GM12878 (cell line): ENCODE measurements at regions not wholly inside any gene's neighbourhood (a gene's known extent, or its start where the extent isn't known, plus 50 kb on each side); places are given as distances from the start of the nearest gene placed in this dataset.

Source experiments
- ATAC-seq: fragments of 200-7000 bp; cut with Tn5 transposase; 3 replicates; pipeline ENCODE4 v1.9.1; 2020; ENCODE audit warnings: mild to moderate bottlenecking, moderate library complexity
- BruUV-seq: library from RNA; stranded (reverse); fragments of 400-500 nt; replicated peaks from 2 replicates; lab custom pipeline; 2021; lab: Mats Ljungman, UMichigan
- CTCF ChIA-PET: fragments of 300-600 bp; sonication (Branson Sonifier 250); formaldehyde crosslinking; extraction: SDS; loops from one replicate; lab custom pipeline; 2021; ENCODE audit warnings: inconsistent platforms; lab: Yijun Ruan, JAX
- POLR2A ChIA-PET: fragments of 350-600 bp; formaldehyde crosslinking; extraction: SDS; loops from one replicate; lab custom pipeline; 2021; ENCODE audit warnings: inconsistent platforms; lab: Charles Lee
- RAD21 ChIA-PET: fragments of 300-600 bp; sonication (Branson Sonifier 250); formaldehyde crosslinking; loops from one replicate; lab custom pipeline; 2023; ENCODE audit warnings: antibody characterized with exemption; ENCODE audit not compliant: unreplicated experiment; lab: Charles Lee
- SMC1A ChIA-PET: fragments of 300-600 bp; sonication (Branson Sonifier 250); formaldehyde crosslinking; loops from one replicate; lab custom pipeline; 2023; ENCODE audit not compliant: unreplicated experiment, uncharacterized antibody; lab: Charles Lee
- DNase-seq: peaks from one replicate; pipeline ENCODE4 v3.0.0-alpha.2; 2011; ENCODE audit warnings: low read depth, low spot score
- FAIRE-seq: peaks from 3 replicates; lab custom pipeline; 2011; peaks lifted over from hg19 to GRCh38; lab: Jason Lieb, UNC
- H2AFZ ChIP-seq: 2 replicates; pipeline ENCODE4 v1.6.0; 2011; ENCODE audit warnings: low read depth, low read length, control low read depth; ENCODE audit not compliant: control insufficient read depth
- H3K27ac ChIP-seq: 2 replicates; pipeline ENCODE4 v1.5.1; 2011; ENCODE audit warnings: control low read depth; ENCODE audit not compliant: control insufficient read depth, insufficient read depth
- H3K27me3 ChIP-seq, 2 experiments: replicated peaks in 1 of 2; 2 replicates each; pipeline versions ENCODE4 v1.6.0 to v1.6.1; 2011; ENCODE audit warnings: low read length in 1 of 2; ENCODE audit not compliant: control insufficient read depth in 2 of 2, insufficient read depth in 2 of 2
- H3K36me3 ChIP-seq, 2 experiments: 2 replicates each; pipeline ENCODE4 v1.5.1; 2011; ENCODE audit warnings: low read length in 1 of 2; ENCODE audit not compliant: control insufficient read depth in 2 of 2, insufficient read depth in 2 of 2
- H3K4me1 ChIP-seq: 2 replicates; pipeline ENCODE4 v1.6.1; 2011; ENCODE audit warnings: mild to moderate bottlenecking, low read length, moderate library complexity, mixed read lengths; ENCODE audit not compliant: control insufficient read depth, insufficient read depth
- H3K4me2 ChIP-seq: 2 replicates; pipeline ENCODE4 v1.6.0; 2011; ENCODE audit warnings: control low read depth; ENCODE audit not compliant: control insufficient read depth, insufficient read depth
- H3K4me3 ChIP-seq: fragments of 200-600 bp; sonication (generic); 2 replicates; pipeline ENCODE4 v1.5.1; 2016
- H3K79me2 ChIP-seq: 2 replicates; pipeline ENCODE4 v1.6.0; 2011; ENCODE audit warnings: low read length; ENCODE audit not compliant: control insufficient read depth, insufficient read depth
- H3K9ac ChIP-seq: 2 replicates; pipeline ENCODE4 v1.8.0; 2011; ENCODE audit warnings: low read length, control low read depth, mixed read lengths; ENCODE audit not compliant: control insufficient read depth, insufficient read depth
- H3K9me3 ChIP-seq: replicated peaks from 3 replicates; pipeline ENCODE4 v1.5.1; 2011; ENCODE audit warnings: mild to moderate bottlenecking, low read length; ENCODE audit not compliant: control insufficient read depth, insufficient read depth
- H4K20me1 ChIP-seq: 2 replicates; pipeline ENCODE4 v1.6.0; 2011; ENCODE audit not compliant: control insufficient read depth, insufficient read depth
- CEBPZ ChIP-seq: fragments of 150-350 bp; IDR thresholded peaks from 2 replicates; pipeline ENCODE4 v1.6.1; 2016; ENCODE audit warnings: low read depth, low read length
- CHD4 ChIP-seq: fragments of 200-600 bp; sonication (generic); IDR thresholded peaks from 2 replicates; pipeline ENCODE4 v1.6.1; 2016; ENCODE audit warnings: mild to moderate bottlenecking
- DPF2 ChIP-seq: fragments of 450-650 bp; IDR thresholded peaks from 2 replicates; pipeline ENCODE4 v1.6.1; 2017; ENCODE audit warnings: mild to moderate bottlenecking
- EP300 ChIP-seq, 2 experiments: fragments of 150-350 bp in 1 of 2; IDR thresholded peaks; 2 replicates each; pipeline ENCODE4 v1.6.1; 2011 to 2012; ENCODE audit warnings: low read depth in 2 of 2, low read length in 2 of 2, borderline replicate concordance in 1 of 2, improper control_type of control experiment in 1 of 2, inconsistent platforms in 1 of 2; ENCODE audit not compliant: control insufficient read depth in 1 of 2
- MTA3 ChIP-seq: IDR thresholded peaks from 2 replicates; pipeline ENCODE4 v1.6.1; 2012; ENCODE audit warnings: low read length, inconsistent platforms, borderline replicate concordance
- NFXL1 ChIP-seq: fragments of 450-650 bp; IDR thresholded peaks from 2 replicates; pipeline ENCODE4 v1.6.1; 2017; ENCODE audit warnings: antibody characterized with exemption, mild to moderate bottlenecking, borderline replicate concordance
- RCOR1 ChIP-seq: conservative IDR thresholded peaks from 2 replicates; pipeline ENCODE4 v1.6.1; 2012; ENCODE audit warnings: low read depth, low read length, improper control_type of control experiment
- SIN3A ChIP-seq: IDR thresholded peaks from 2 replicates; pipeline ENCODE4 v1.6.1; 2012; ENCODE audit warnings: low read depth, low read length, improper control_type of control experiment
- SPI1 ChIP-seq: IDR thresholded peaks from 2 replicates; pipeline ENCODE4 v1.6.1; 2011; ENCODE audit warnings: low read depth, mild to moderate bottlenecking, low read length, moderate library complexity, borderline replicate concordance; ENCODE audit not compliant: insufficient read depth
- ZNF207 ChIP-seq: fragments of 450-650 bp; IDR thresholded peaks from 2 replicates; pipeline ENCODE4 v1.6.1; 2014; ENCODE audit warnings: antibody characterized with exemption, mild to moderate bottlenecking, borderline replicate concordance
- ZNF24 ChIP-seq: fragments of 450-650 bp; IDR thresholded peaks from 2 replicates; pipeline ENCODE4 v1.6.1; 2017; ENCODE audit warnings: antibody characterized with exemption, mild to moderate bottlenecking
- WGBS: methylation state at CpG from one replicate; pipeline ENCODE4 v1.1.6; 2016; ENCODE audit warnings: low lambda C conversion rate; ENCODE audit not compliant: insufficient replicate concordance, insufficient coverage; ENCODE audit errors: missing lambda C conversion rate; 5-methylcytosine and 5-hydroxymethylcytosine counted together
- in situ Hi-C: fragments of 300-500 bp; cut with MboI; formaldehyde crosslinking; loops from 9 replicates; pipeline ENCODE4 v1.14.3; 2018; ENCODE audit warnings: mixed read lengths
- intact Hi-C: fragments of 100-400 bp; cut with micrococcal nuclease; formaldehyde crosslinking; loops from one replicate; pipeline ENCODE4 v1.14.2; 2022; ENCODE audit not compliant: unreplicated experiment
- TF ChIP-seq, protein P1 (sequence below): fragments of 450-650 bp; IDR thresholded peaks from 2 replicates; pipeline ENCODE4 v1.6.1; 2017; ENCODE audit warnings: low read depth, mild to moderate bottlenecking, moderate library complexity
- TF ChIP-seq, protein P2 (sequence below): fragments of 450-650 bp; IDR thresholded peaks from 2 replicates; pipeline ENCODE4 v1.6.1; 2016; ENCODE audit warnings: mild to moderate bottlenecking

DNA sequence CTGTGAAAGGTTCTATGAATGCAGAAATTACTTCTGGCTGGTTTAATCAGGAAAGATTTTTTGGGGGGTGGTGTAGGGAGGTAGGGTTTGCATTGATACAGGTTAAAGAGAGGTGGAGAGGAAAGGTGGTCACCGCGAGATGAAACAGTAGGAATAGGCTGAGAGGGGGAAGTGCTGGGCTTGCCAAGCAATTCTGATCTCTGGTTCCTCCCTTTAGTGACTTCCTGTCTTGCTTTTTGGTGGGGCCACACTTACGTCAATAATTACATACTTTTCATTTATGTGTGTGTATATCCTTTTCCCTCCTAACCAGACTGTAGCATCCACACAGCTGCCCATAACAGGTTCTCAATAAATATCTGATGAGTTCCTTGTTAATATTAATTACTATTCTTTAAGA, 120.0 kb downstream of the CTNND1 start:
- ChIA-PET RAD21 (no interaction called here), SMC1A (no interaction called here)
- WGBS = 19% methylated on average over 3 of the region's 3 CpGs
- Histone ChIP-seq H3K27me3 (no peaks in the 10 kb centered on the region), H3K36me3 (no peaks in the 10 kb centered on the region), H3K4me2 (no peak overlapping the region), H3K9ac (no peak overlapping the region), H3K4me3 (no peak overlapping the region), H3K79me2 (no peaks in the 10 kb centered on the region), H4K20me1 (no peaks in the 10 kb centered on the region)
- no peak for DNase-seq
- in situ Hi-C loops = no loop called here
- TF ChIP-seq SPI1 (no peak), CHD4 (no peak)
- TF ChIP-seq, all 136 proteins: peak for 0
- no peak overlapping the region for H3K27ac ChIP-seq
- H3K9me3 ChIP-seq = no peaks in the 10 kb centered on the region
- BruUV-seq = no TSS peak
- intact Hi-C loops = no loop called here
- ChIA-PET POLR2A (no interaction called here), CTCF (no interaction called here)
- H3K4me1 ChIP-seq = no peaks in the 10 kb centered on the region
- ATAC-seq (no peak), FAIRE-seq (no peak)
- H2AFZ ChIP-seq = no peak overlapping the region

GRCh38 chr11:57883630-57884029, 122.0 kb downstream of the CTNND1 start:
- Histone ChIP-seq H3K4me2 (no peak overlapping the region), H3K79me2 (no peaks in the 10 kb centered on the region), H3K9ac (no peak overlapping the region), H3K4me3 (no peak overlapping the region), H3K4me1 (no peaks in the 10 kb centered on the region), H3K36me3 (no peaks in the 10 kb centered on the region), H3K27me3 (no peaks in the 10 kb centered on the region), H4K20me1 (no peaks in the 10 kb centered on the region), H3K27ac (no peak overlapping the region), H2AFZ (no peak overlapping the region), H3K9me3 (no peaks in the 10 kb centered on the region)
- FAIRE-seq = no peak
- RAD21 ChIA-PET = no interaction called here
- WGBS = 43% methylated on average over 1 of the region's 1 CpG
- SMC1A ChIA-PET = no interaction called here
- CTCF ChIA-PET = no interaction called here
- intact Hi-C loops = no loop called here
- POLR2A ChIA-PET = no interaction called here
- no TSS peak for BruUV-seq
- in situ Hi-C loops = no loop called here
- DNase-seq = no peak
- no peak for ATAC-seq
- TF ChIP-seq ZNF207 (no peak), SIN3A (no peak), MTA3 (no peak), DPF2 (no peak), CEBPZ (no peak), EP300 (IDR thresholded peaks at IDR 0.05; ENCODE audit: borderline replicate concordance in 1 of 2, control insufficient read depth in 1 of 2, low read depth in 2 of 2, low read length in 2 of 2) (no peak), NFXL1 (no peak), RCOR1 (no peak), ZNF24 (no peak)
- TF ChIP-seq, protein P1, sequence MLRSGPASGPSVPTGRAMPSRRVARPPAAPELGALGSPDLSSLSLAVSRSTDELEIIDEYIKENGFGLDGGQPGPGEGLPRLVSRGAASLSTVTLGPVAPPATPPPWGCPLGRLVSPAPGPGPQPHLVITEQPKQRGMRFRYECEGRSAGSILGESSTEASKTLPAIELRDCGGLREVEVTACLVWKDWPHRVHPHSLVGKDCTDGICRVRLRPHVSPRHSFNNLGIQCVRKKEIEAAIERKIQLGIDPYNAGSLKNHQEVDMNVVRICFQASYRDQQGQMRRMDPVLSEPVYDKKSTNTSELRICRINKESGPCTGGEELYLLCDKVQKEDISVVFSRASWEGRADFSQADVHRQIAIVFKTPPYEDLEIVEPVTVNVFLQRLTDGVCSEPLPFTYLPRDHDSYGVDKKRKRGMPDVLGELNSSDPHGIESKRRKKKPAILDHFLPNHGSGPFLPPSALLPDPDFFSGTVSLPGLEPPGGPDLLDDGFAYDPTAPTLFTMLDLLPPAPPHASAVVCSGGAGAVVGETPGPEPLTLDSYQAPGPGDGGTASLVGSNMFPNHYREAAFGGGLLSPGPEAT = no peak
- TF ChIP-seq, protein P2, sequence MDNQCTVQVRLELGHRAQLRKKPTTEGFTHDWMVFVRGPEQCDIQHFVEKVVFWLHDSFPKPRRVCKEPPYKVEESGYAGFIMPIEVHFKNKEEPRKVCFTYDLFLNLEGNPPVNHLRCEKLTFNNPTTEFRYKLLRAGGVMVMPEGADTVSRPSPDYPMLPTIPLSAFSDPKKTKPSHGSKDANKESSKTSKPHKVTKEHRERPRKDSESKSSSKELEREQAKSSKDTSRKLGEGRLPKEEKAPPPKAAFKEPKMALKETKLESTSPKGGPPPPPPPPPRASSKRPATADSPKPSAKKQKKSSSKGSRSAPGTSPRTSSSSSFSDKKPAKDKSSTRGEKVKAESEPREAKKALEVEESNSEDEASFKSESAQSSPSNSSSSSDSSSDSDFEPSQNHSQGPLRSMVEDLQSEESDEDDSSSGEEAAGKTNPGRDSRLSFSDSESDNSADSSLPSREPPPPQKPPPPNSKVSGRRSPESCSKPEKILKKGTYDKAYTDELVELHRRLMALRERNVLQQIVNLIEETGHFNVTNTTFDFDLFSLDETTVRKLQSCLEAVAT = no peak
